ENCODE measurements at regions not wholly inside any gene's neighbourhood (a gene's known extent, or its start where the extent isn't known, plus 50 kb on each side); places are given as distances from the start of the nearest gene placed in this dataset.
"Not testable (repeated sequence)": the region's sequence is repeated elsewhere in the genome, so short reads cannot be mapped to it uniquely, and the experiment has no call there.

DNA sequence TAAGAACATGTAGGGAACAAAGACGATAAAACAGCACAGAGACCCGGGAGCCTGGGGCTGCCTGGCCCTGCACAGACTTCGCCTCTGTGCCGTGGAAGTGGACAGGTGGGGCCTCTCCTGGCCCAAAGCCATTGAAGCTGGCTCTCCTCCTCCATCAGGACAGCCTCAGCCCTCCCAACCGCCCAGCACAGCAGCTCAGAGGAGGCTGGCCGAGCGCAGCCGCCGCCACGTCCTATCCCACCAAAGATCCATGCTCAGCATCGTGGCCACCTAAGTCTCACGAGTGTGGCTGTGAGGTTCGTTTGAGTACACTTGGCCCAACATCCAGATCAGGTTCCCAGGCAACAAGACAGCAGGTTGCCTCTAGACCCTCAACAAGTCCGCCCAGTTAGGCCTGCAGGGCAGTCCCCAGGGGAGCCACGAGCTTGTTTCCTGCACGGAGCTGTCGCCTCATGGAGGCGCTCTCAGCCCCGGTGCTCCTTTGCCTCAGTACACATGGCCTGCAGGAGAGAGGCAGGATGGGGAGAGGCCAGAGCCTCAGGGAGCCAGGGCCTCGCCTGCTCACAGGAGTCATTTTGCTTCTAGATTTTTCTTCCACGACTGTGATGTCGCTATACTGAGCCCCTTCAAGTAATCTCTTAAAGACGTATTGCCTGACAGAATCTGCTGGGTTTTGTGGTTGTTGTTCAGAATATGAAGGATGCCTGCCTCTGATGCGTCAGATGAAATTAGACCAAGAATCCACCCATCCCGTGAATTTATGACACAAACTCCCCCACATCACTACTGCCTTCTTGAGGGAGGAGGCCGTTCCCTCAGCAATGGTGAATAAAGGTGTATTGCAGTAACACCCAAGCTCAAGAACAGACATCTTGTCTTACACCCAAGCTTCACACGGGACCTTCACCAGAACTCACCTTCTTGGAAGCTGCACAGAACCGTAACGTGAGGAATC, 102.7 kb downstream of the RNASET2 start:
- no peak for DNase-seq
- Mint-ChIP-seq H3K36me3 (ENCODE audit: low read depth) (peaks cover 3% of the 10 kb centered on the region), H3K4me1 (ENCODE audit: low read depth) (peaks cover 4% of the 10 kb centered on the region), H3K4me3 (no peak overlapping the region), H3K9me3 (no peaks in the 10 kb centered on the region), H3K27ac (no peak overlapping the region), H3K27me3 (ENCODE audit: low read depth) (no peaks in the 10 kb centered on the region)
- intact Hi-C loops (cut with micrococcal nuclease) = no loop called here
- CTCF ChIA-PET = no interaction called here

DNA sequence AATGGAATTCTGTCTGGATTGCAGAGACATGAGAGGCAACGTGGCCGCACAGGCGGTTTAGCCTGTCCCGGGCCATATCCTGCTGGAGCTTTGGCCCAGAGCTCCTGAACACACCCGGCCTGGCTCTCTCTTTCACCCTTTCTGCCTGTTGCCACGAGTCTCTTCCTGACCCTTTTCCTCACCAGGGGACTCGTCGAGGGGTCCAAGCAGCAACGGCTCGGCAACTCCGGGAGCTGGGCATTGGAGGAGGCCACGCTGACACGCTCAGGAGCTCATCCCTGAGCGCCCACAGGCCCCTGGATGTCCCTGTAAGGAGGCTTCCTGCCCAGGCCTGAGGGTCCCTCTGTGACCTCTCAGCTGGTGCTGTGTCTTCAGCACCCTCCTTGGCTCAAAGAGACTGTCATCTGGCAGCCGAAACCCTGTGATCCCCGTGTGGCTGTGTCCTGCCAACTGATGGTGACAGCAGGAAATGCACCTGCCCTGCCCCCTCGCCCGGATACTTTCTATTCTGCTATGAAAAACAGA, 103.8 kb downstream of the RNASET2 start:
- peaks cover 5% of the 10 kb centered on the region for H3K36me3 Mint-ChIP-seq (ENCODE audit: low read depth)
- no peaks in the 10 kb centered on the region for H3K27me3 Mint-ChIP-seq (ENCODE audit: low read depth)
- intact Hi-C loops (cut with micrococcal nuclease) = no loop called here
- H3K4me3 Mint-ChIP-seq = no peak overlapping the region
- H3K9me3 Mint-ChIP-seq = no peaks in the 10 kb centered on the region
- CTCF ChIA-PET = no interaction called here
- no peak overlapping the region for H3K27ac Mint-ChIP-seq
- peaks cover 4% of the 10 kb centered on the region for H3K4me1 Mint-ChIP-seq (ENCODE audit: low read depth)
- peak; percentile 47 for DNase-seq

DNA sequence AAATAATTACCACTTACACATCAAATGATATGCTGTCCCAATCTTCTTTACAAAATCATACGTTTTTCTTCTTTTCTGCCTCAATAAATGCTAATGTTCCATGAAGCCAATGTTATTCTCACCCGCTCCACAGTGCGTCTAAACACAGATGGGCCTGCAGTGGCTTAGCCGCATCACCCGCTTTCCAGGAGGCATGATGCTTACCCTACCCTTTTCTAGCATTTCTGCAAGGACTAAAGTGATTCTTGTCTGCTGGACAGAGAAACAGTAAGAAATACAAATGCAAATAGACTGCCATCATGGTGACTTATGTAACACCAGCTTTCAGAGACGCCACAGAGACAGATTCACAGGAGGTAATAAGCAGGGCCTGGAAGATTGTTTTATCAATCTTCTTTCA, 104.4 kb downstream of the RNASET2 start:
- Mint-ChIP-seq H3K36me3 (ENCODE audit: low read depth) (peaks cover 5% of the 10 kb centered on the region), H3K4me1 (ENCODE audit: low read depth) (peaks cover 4% of the 10 kb centered on the region)
- intact Hi-C loops (cut with micrococcal nuclease) = no loop called here

DNA sequence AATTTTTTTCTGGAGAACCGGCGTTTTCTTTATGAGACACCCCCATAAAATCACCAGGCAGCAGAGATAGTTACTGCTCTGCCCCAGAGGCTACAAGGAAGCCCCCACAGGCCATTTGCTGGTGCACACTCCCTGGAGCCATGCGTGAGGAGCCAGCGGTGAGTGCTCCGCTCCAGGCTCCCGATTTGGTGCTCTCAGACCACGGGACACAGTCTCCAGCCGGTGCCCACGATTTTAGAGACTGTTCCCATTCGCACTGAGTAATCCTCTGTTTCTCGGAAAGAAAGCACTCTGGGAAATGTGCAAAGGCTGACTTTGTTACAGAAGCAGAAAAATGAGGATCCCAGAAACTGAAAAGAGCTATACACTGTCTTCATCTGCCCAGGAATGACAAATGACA, 104.9 kb downstream of the RNASET2 start:
- H3K27me3 Mint-ChIP-seq (ENCODE audit: low read depth) = no peaks in the 10 kb centered on the region

More for the DNA sequence above, 104.4 kb downstream of the RNASET2 start:
- no peak for DNase-seq
- no peaks in the 10 kb centered on the region for H3K27me3 Mint-ChIP-seq (ENCODE audit: low read depth)
- no peak overlapping the region for H3K27ac Mint-ChIP-seq
- CTCF ChIA-PET = no interaction called here
- no peak overlapping the region for H3K4me3 Mint-ChIP-seq
- peaks cover 5% of the 10 kb centered on the region for H3K9me3 Mint-ChIP-seq

DNA sequence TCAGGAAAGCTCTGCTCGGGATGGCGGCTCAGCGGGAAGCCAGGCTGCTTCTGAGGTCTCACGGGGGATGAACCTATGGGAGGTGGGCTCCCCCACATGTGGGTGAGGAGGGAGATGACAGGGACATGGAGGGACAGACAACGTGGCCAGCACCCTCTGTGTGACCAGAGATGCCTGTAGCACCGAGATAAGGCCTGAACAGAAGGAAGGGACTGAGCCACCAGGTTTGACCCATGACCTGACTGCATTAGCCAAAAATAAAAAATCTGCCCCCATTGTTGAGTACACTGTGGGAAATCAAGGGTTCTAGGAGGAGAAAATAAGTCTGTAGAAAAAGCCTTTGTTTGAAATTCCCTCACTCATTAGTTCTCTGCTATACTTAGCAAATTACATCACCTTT, 105.7 kb downstream of the RNASET2 start:
- Mint-ChIP-seq H3K27ac (no peak overlapping the region), H3K27me3 (ENCODE audit: low read depth) (no peaks in the 10 kb centered on the region), H3K9me3 (peaks cover 13% of the 10 kb centered on the region), H3K36me3 (ENCODE audit: low read depth) (peaks cover 7% of the 10 kb centered on the region), H3K4me3 (no peak overlapping the region), H3K4me1 (ENCODE audit: low read depth) (peaks cover 4% of the 10 kb centered on the region)
- no peak for DNase-seq
- intact Hi-C loops (cut with micrococcal nuclease) = no loop called here
- CTCF ChIA-PET = interaction anchor here (0.6 to 0.7 kb wide), 2 partner anchors 131 to 980 kb away, joined by 3 to 5 read pairs; no protein-coding TSS in a partner anchor

More for the DNA sequence above, 104.9 kb downstream of the RNASET2 start:
- intact Hi-C loops (cut with micrococcal nuclease) = no loop called here
- H3K4me1 Mint-ChIP-seq (ENCODE audit: low read depth) = peaks cover 4% of the 10 kb centered on the region
- DNase-seq = no peak
- peaks cover 7% of the 10 kb centered on the region for H3K9me3 Mint-ChIP-seq
- H3K4me3 Mint-ChIP-seq = no peak overlapping the region
- H3K27ac Mint-ChIP-seq = no peak overlapping the region
- CTCF ChIA-PET = no interaction called here
- peaks cover 5% of the 10 kb centered on the region for H3K36me3 Mint-ChIP-seq (ENCODE audit: low read depth)

DNA sequence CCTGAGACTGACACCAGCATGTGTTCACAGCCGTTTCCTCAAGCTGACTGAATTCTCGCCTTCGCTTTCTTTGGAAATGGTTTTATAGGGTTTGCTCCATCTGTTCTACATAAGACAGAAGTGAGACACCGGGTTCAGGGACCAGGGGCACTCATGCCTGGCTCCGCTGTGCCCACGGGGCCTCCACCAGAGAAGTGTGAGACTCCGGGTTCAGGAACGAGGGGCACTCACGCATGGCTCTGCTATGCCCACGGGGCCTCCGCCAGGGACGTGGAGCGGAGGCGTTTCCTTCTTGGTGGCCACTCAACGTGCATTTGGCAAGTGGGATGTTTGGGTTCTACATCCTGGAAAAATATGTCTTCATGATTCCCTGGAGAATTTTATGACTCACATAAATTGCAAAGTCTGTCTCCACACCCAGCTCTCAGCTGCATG, 106.6 kb downstream of the RNASET2 start:
- peaks cover 4% of the 10 kb centered on the region for H3K4me1 Mint-ChIP-seq (ENCODE audit: low read depth)
- H3K27me3 Mint-ChIP-seq (ENCODE audit: low read depth) = no peaks in the 10 kb centered on the region
- H3K36me3 Mint-ChIP-seq (ENCODE audit: low read depth) = peaks cover 9% of the 10 kb centered on the region
- CTCF ChIA-PET = interaction anchor here (0.7 kb wide), 1 partner anchor 130 kb away, joined by 3 read pairs; no protein-coding TSS in a partner anchor
- H3K4me3 Mint-ChIP-seq = no peak overlapping the region
- no peak overlapping the region for H3K27ac Mint-ChIP-seq
- DNase-seq = no peak
- intact Hi-C loops (cut with micrococcal nuclease) = no loop called here
- peaks cover 17% of the 10 kb centered on the region for H3K9me3 Mint-ChIP-seq

DNA sequence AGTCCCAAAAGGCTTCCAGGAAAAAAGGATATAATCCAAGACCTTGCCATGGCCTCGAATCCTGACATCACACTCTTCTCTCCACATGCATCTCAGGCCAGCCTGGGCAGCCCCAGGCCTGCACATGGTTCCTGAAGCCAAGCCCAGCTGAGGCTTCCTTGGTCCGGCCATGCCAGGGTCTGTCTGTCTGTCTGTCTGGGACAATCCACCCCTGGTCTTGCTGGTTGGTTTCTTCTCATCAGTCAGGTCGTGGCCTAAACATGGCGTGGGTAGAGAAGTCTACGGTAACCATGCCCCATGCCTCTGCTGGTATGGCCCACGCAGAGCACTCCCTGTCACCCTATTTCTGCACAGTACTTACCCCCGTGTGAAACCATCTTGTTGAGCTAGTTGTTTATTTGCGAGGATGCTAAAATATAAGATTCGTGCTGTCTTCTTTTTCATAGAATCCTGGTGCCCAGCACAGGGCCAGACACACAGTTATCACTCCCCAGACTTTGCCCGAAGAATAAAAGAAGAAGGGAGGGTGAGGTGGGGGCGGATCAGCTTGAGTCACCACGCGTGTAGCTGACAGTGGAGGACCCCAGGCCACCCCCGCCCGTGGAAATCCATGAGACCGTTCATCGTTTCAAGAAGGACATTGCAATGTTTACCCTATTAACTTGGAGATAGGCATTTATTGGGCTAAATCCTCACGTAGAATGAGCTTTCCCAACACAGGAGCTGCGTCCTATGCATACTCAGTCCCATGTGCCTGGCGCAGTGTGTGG, 107.2 kb downstream of the RNASET2 start:
- Mint-ChIP-seq H3K9me3 (peaks cover 17% of the 10 kb centered on the region), H3K36me3 (ENCODE audit: low read depth) (peaks cover 9% of the 10 kb centered on the region), H3K27ac (no peak overlapping the region), H3K27me3 (ENCODE audit: low read depth) (no peaks in the 10 kb centered on the region), H3K4me1 (ENCODE audit: low read depth) (peaks cover 4% of the 10 kb centered on the region), H3K4me3 (no peak overlapping the region)
- CTCF ChIA-PET = no interaction called here
- no peak for DNase-seq
- intact Hi-C loops (cut with micrococcal nuclease) = no loop called here

DNA sequence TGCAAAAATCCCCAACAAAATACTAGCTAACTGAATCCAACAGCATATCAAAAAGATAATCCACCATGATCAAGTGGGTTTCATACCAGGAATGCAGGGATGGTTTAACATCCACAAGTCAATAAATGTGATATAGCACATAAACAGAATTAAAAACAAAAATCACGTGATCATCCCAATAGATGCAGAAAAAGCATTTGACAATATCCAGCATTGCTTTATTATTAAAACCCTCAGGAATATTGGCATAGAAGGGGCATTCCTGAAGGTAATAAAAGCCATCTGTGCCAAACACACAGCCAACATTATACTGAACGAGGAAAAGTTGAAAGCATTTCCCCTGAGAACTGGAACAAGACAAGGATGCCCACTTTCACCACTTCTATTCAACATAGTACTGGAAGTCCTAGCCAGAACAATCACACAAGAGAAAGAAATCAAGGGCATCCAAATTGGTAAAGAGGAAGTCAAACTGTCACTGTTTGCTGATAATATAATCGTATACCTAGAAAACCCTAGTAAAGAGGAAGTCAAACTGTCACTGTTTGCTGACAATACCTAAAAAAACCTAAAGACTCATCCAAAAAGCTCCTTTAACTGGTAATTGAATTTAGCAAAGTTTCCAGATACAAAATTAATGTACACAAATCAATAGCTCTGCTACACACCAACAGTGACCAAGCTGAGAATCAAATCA, 109.8 kb downstream of the RNASET2 start:
- H3K4me1 Mint-ChIP-seq (ENCODE audit: low read depth); intact Hi-C loops (cut with micrococcal nuclease); DNase-seq; H3K36me3 Mint-ChIP-seq (ENCODE audit: low read depth); H3K27ac Mint-ChIP-seq; CTCF ChIA-PET; H3K27me3 Mint-ChIP-seq (ENCODE audit: low read depth); H3K4me3 Mint-ChIP-seq: not testable (repeated sequence)
- H3K9me3 Mint-ChIP-seq = peaks cover 17% of the 10 kb centered on the region

DNA sequence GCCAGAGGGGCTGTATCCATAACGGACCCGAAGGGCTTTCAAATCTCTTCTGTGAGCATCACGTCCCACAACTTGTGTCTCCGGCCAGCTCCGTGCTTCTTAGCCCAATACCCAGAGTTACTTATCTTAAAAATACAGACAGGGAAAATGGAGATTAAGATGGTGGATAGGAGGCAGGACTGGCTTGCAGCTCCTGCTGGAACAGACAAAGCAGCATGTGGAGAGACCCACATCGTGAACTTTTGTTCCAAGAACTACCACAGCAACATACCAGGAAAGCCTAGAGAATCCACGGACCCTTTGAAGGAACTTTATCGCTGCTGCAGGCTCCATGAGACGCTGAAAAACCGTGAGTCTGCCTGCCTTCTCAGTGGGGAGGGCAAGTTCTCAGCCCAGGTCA, 113.7 kb downstream of the RNASET2 start:
- Mint-ChIP-seq H3K4me1 (ENCODE audit: low read depth) (peaks cover 2% of the 10 kb centered on the region), H3K4me3 (no peak overlapping the region), H3K9me3 (peaks cover 17% of the 10 kb centered on the region), H3K27ac (no peak overlapping the region), H3K27me3 (ENCODE audit: low read depth) (no peaks in the 10 kb centered on the region), H3K36me3 (ENCODE audit: low read depth) (peaks cover 4% of the 10 kb centered on the region)
- no peak for DNase-seq
- CTCF ChIA-PET = no interaction called here
- intact Hi-C loops (cut with micrococcal nuclease) = no loop called here

DNA sequence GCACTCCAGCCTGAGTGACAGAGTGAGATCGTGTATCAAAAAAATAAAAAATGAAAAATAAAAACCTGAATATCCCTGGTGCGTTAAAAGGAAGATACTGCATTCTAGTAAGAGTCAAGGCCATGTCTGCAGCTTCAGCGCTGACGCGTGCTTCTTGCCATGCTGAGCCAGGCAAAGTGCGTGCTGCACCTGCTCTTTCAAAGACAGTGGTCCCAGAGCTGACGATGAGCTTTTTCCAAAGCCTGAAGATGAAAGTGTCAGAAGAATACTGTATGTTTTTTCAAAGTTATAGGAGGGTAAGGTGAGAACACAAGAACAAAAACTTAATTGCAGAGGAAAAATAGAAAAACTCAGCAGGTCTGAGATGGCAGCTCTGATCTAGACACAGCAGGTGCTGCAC, 115.1 kb downstream of the RNASET2 start:
- no peak overlapping the region for H3K4me3 Mint-ChIP-seq
- intact Hi-C loops (cut with micrococcal nuclease) = no loop called here
- H3K27ac Mint-ChIP-seq = no peak overlapping the region
- H3K9me3 Mint-ChIP-seq = peaks cover 7% of the 10 kb centered on the region
- peaks cover 2% of the 10 kb centered on the region for H3K36me3 Mint-ChIP-seq (ENCODE audit: low read depth)
- H3K4me1 Mint-ChIP-seq (ENCODE audit: low read depth) = peaks cover 2% of the 10 kb centered on the region
- no peaks in the 10 kb centered on the region for H3K27me3 Mint-ChIP-seq (ENCODE audit: low read depth)
- DNase-seq = no peak
- CTCF ChIA-PET = no interaction called here

DNA sequence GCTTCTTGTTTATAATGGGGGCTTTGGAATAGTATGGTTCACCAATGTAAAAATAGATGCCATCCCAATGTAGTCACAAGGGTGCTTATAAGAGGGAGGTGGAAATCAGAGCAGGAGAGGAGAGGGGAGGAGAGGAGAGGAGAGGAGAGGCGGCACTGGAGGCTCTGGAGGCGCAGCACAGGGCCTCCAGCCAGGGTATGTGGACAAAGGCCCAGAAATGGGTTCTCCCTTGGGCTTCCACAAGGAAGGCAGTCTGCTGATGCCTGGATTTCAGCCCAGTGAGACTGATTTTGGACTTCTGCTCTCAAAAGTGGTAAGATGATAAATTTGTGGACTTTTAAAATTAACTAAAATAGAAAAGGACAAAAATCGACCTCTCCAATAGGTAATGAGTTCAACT, 116.8 kb downstream of the RNASET2 start:
- H3K9me3 Mint-ChIP-seq = no peaks in the 10 kb centered on the region
- DNase-seq = no peak
- H3K4me3 Mint-ChIP-seq = no peak overlapping the region
- intact Hi-C loops (cut with micrococcal nuclease) = no loop called here
- no peak overlapping the region for H3K27ac Mint-ChIP-seq
- H3K27me3 Mint-ChIP-seq (ENCODE audit: low read depth) = no peaks in the 10 kb centered on the region
- no peaks in the 10 kb centered on the region for H3K36me3 Mint-ChIP-seq (ENCODE audit: low read depth)
- peaks cover 2% of the 10 kb centered on the region for H3K4me1 Mint-ChIP-seq (ENCODE audit: low read depth)
- CTCF ChIA-PET = no interaction called here

DNA sequence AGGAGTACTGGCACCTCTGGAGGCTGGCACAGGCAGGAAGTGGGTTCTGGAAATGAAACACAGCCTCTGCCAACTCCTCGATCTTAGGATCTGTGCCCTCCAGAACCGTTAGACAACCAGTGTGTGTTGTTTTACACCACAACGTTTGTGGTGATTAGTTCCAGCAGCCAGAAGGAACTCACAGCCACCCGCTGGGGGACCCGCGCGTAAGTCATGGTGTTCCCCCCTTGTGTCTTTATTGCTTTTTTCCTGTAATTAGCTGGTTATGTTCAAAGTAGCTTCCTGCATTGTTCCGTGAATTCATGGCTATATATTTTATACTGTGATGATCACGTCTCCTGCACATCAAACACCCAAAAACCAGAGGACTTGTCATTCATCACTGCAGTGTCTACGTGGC, 117.4 kb downstream of the RNASET2 start:
- Mint-ChIP-seq H3K27ac (no peak overlapping the region), H3K4me1 (ENCODE audit: low read depth) (peaks cover 6% of the 10 kb centered on the region), H3K9me3 (no peaks in the 10 kb centered on the region), H3K4me3 (no peak overlapping the region), H3K27me3 (ENCODE audit: low read depth) (no peaks in the 10 kb centered on the region), H3K36me3 (ENCODE audit: low read depth) (no peaks in the 10 kb centered on the region)
- CTCF ChIA-PET = no interaction called here
- intact Hi-C loops (cut with micrococcal nuclease) = no loop called here
- no peak for DNase-seq

All from activated naive CD4-positive, alpha-beta T cell treated with anti-CD3 and anti-CD28 coated beads for 36 hours (primary cell).